ENCODE measurements at regions not wholly inside any gene's neighbourhood (a gene's known extent, or its start where the extent isn't known, plus 50 kb on each side); places are given as distances from the start of the nearest gene placed in this dataset.
"Not testable (repeated sequence)": the region's sequence is repeated elsewhere in the genome, so short reads cannot be mapped to it uniquely, and the experiment has no call there.

DNA sequence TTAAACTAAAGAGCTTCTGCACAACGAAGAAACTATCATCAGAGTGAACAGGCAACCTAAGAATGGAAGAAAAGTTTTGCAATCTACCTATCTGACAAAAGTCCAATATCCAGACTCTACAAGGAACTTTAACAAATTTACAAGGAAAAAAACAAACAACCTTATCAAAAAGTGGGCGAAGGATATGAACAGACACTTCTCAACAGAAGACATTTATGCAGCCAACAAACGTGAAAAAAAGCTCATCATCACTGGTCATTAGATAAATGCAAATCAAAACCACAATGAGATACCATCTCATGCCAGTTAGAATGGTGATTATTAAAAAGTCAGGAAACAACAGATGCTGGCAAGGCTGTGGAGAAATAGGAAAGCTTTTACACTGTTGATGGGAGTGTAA, 55.5 kb upstream of the XPO1 start:
- H3K9me2 ChIP-seq (replicated peaks; ENCODE audit: insufficient read depth, low read length); H3K9ac ChIP-seq (ENCODE audit: low read length); H3K27me3 ChIP-seq (ENCODE audit: low read length): not testable (repeated sequence)

GRCh38 chr2:61590214-61590613, 52.1 kb upstream of the XPO1 start:
- TF ChIP-seq EZH2phosphoT487 (conservative IDR thresholded peaks at IDR 0.05; ENCODE audit: low read length) = no peak
- TF ChIP-seq, protein P1, sequence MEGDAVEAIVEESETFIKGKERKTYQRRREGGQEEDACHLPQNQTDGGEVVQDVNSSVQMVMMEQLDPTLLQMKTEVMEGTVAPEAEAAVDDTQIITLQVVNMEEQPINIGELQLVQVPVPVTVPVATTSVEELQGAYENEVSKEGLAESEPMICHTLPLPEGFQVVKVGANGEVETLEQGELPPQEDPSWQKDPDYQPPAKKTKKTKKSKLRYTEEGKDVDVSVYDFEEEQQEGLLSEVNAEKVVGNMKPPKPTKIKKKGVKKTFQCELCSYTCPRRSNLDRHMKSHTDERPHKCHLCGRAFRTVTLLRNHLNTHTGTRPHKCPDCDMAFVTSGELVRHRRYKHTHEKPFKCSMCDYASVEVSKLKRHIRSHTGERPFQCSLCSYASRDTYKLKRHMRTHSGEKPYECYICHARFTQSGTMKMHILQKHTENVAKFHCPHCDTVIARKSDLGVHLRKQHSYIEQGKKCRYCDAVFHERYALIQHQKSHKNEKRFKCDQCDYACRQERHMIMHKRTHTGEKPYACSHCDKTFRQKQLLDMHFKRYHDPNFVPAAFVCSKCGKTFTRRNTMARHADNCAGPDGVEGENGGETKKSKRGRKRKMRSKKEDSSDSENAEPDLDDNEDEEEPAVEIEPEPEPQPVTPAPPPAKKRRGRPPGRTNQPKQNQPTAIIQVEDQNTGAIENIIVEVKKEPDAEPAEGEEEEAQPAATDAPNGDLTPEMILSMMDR (IDR thresholded peaks at IDR 0.05; ENCODE audit: insufficient read depth, low read length, poor library complexity, severe bottlenecking) = no peak
- H3K4me2 ChIP-seq (ENCODE audit: low read depth, low read length, poor library complexity, severe bottlenecking) = no peak overlapping the region
- no peak overlapping the region for H2AFZ ChIP-seq (ENCODE audit: low read depth, low read length, severe bottlenecking)

More for the DNA sequence above, 55.5 kb upstream of the XPO1 start:
- H2AFZ ChIP-seq (ENCODE audit: low read depth, low read length, severe bottlenecking); H3K36me3 ChIP-seq (ENCODE audit: low read length); H3K27ac ChIP-seq (ENCODE audit: low read depth, low read length); H3K4me3 ChIP-seq (ENCODE audit: insufficient read depth, low read length, poor library complexity, severe bottlenecking); H3K79me2 ChIP-seq (ENCODE audit: insufficient read depth, low read length); H3K4me2 ChIP-seq (ENCODE audit: low read depth, low read length, poor library complexity, severe bottlenecking); H4K20me1 ChIP-seq (ENCODE audit: low read depth, low read length); H3K9me3 ChIP-seq (ENCODE audit: insufficient read depth, low read length); H3F3A ChIP-seq (ENCODE audit: insufficient read depth): not testable (repeated sequence)

DNA sequence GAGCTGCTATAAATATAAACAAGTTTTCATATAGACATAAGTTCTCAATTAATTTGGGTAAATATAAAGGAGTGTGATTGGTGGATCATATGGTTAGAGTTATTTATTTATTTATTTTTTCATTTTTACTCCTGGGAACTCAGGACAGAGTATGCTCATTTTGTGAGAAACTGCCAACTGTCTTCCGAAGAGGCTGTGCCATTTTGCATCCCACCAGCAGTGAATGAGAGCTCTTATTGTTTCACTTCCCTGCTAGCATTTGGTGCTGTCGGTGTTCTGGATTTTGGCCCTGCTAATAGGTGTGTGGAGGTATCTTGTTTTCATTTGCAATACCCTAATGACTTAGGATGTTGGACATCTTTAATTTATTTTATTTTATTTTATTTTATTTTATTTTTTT, 50.4 kb upstream of the XPO1 start:
- Histone ChIP-seq H3K4me3 (ENCODE audit: insufficient read depth, low read length, poor library complexity, severe bottlenecking) (no peak overlapping the region), H3K9me3 (ENCODE audit: insufficient read depth, low read length) (no peaks in the 10 kb centered on the region), H4K20me1 (ENCODE audit: low read depth, low read length) (no peaks in the 10 kb centered on the region), H3K9ac (ENCODE audit: low read length) (no peak overlapping the region), H3K36me3 (ENCODE audit: low read length) (no peaks in the 10 kb centered on the region), H2AFZ (ENCODE audit: low read depth, low read length, severe bottlenecking) (no peak overlapping the region), H3K9me2 (replicated peaks; ENCODE audit: insufficient read depth, low read length) (no peaks in the 10 kb centered on the region), H3K27me3 (ENCODE audit: low read length) (no peaks in the 10 kb centered on the region), H3F3A (ENCODE audit: insufficient read depth) (no peaks in the 10 kb centered on the region), H3K4me2 (ENCODE audit: low read depth, low read length, poor library complexity, severe bottlenecking) (no peak overlapping the region), H3K27ac (ENCODE audit: low read depth, low read length) (no peak overlapping the region), H3K79me2 (ENCODE audit: insufficient read depth, low read length) (no peaks in the 10 kb centered on the region)
- TF ChIP-seq, protein P1 (IDR thresholded peaks at IDR 0.05; ENCODE audit: insufficient read depth, low read length, poor library complexity, severe bottlenecking) = no peak
- TF ChIP-seq EZH2phosphoT487 (conservative IDR thresholded peaks at IDR 0.05; ENCODE audit: low read length) = no peak

More at GRCh38 chr2:61590214-61590613, 52.1 kb upstream of the XPO1 start:
- Histone ChIP-seq H3K4me3 (ENCODE audit: insufficient read depth, low read length, poor library complexity, severe bottlenecking) (no peak overlapping the region), H3K9ac (ENCODE audit: low read length) (no peak overlapping the region), H3K9me3 (ENCODE audit: insufficient read depth, low read length) (no peaks in the 10 kb centered on the region), H3K36me3 (ENCODE audit: low read length) (no peaks in the 10 kb centered on the region), H3F3A (ENCODE audit: insufficient read depth) (no peaks in the 10 kb centered on the region), H3K27ac (ENCODE audit: low read depth, low read length) (no peak overlapping the region), H3K9me2 (replicated peaks; ENCODE audit: insufficient read depth, low read length) (no peaks in the 10 kb centered on the region), H3K79me2 (ENCODE audit: insufficient read depth, low read length) (no peaks in the 10 kb centered on the region), H4K20me1 (ENCODE audit: low read depth, low read length) (no peaks in the 10 kb centered on the region), H3K27me3 (ENCODE audit: low read length) (no peaks in the 10 kb centered on the region)
